GM21619 (cell line): ENCODE measurements at regions not wholly inside any gene's neighbourhood (a gene's known extent, or its start where the extent isn't known, plus 50 kb on each side); places are given as distances from the start of the nearest gene placed in this dataset.
"Not testable (repeated sequence)": the region's sequence is repeated elsewhere in the genome, so short reads cannot be mapped to it uniquely, and the experiment has no call there.

Source experiments
- ATAC-seq: cut with Tn5 transposase; IDR thresholded peaks from one replicate; pipeline ENCODE4 v1.9.1; 2021; ENCODE audit not compliant: unreplicated experiment

DNA sequence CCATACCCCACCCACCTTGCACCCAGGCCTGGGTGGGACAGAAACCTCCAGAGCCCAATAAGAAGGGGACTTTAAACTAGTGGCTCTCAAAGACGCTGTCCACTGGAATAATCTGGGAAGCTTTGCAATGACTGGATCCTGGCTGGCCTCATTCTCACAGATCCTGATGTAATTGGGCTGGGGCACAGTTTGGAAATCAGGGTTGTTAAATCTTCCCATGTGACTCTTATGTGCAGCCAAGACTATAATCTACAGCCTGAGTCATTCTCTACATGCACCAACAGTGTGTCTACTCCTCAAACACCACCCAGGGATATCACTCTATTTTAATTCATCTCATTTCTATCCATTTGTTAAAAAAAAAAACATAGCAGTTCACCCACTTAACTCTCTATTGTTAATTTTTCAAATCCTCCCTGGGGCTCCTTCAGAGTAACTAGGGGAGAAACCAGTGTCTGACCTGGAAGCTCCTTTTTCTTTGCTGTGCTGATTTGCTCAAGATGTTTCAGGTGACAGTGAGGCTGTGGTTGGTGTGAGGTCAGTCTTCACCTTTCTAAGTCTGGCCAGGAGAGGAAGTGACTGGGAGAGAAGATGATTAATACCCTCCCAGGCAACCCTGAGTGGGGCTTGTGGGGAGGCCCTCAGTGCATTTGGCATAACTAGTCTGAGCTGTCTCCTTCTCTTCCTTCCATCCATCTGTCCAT, 211.6 kb upstream of the SFSWAP start:
- ATAC-seq, result no peak

DNA sequence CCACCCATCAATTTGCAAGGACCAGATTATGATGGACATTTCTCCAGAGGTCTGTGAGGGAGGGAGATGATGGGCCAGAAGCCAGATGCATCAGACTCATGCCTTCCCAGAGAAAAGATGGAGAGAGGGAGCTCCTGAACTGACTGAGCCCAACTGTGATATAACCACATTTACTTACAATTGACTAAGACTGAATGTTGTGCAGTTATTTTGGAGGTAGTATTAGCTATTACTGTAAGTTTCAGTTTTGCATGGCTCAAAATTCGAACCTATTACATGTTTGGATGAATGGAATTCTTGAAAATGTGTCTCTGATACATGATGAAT, 211.1 kb upstream of the SFSWAP start:
- no peak for ATAC-seq

DNA sequence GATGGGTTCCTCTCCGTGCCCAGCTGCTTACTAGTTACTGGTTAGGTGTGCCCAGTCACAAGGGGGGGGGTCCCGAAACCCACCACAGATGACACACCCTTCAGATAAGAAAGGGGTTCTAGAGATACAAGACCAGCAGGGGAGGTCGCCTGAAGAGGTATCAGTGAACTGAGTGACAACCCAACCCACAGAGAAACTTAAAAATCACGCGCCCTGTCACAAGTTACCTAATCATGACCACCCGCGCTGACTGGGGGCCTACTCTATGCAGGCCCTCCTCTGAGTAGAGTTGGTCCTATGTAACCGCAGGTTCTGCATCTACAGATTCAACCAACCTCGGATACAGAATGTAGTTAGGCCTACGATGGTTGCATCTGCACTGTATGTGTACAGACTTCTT, 210.3 kb upstream of the SFSWAP start:
- no peak for ATAC-seq

DNA sequence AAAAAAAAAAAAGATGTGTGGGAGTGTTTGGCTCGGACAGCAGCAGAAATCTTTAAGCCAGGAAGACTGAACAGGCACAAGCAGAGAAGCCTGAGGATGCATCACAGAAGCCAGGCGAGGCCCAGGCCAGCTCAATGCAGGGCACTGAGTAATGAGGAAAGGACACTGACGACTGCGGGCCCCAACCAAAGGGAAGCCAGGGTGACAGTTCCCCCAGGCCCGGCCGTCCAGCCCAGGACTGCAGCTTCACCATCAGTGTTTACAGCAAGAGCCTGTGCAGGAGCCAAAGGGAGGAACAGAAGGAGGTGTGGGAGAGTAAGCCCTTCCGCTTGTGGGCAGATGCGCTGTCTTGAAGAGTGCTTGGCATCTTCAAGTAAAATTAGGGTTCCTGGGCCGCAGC, 205.3 kb upstream of the SFSWAP start:
- ATAC-seq, result no peak

DNA sequence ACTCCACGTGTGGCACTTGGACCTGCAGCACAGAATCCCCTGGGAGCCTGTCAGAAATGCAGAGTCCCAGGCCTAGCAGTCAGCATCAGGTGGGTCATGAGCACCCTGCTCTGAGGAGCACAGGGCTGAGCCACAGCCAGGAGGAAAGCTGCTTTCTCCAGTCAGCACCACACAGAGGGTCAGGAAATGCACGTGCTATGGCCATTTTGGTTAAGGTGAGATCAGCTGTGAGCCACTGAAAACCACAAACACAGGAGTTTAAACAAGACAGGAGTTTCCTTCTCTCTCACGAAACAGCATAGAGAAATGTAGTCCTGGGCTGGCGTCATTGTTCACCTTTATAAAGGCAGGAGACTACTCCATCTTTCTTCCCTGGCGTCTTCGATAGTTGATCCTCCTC, 204.5 kb upstream of the SFSWAP start:
- ATAC-seq, result no peak

DNA sequence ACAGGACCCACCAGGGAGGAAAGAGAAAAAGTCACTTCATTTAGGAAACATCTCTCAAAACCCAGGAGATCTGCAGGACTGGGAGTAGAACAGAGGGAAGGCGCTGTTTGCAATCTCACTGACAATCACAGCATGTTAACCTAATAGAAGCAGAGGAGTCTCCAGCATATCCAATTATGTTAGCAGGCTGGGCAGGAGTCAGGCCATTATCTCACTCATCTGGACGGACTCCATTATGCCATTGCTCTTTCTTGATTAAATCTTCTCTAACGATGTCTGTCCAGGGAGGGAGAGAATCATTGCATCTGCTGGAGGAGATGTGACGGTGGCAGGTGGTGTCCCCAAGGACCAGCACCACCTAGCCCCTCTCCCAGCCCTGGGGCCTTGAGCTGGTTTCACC, 203.8 kb upstream of the SFSWAP start:
- no peak for ATAC-seq

DNA sequence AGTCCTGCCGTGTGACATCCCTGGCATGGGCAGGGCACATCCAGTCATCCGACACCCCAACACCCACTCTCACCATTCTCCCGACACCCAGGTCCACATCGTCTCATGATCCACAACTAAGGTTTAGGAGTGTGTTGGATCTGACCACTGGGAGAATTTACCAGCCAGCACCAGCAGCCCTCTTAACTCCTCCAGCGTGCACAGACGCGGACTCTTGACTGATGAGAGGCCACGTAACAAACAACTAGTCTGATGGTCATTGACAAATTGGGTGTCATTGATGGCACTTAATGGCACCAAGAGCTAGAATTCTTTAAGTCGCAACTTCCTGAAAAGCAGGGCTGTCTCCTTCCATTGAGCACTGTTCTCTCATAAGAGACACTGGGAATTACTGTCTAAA, 203.0 kb upstream of the SFSWAP start:
- ATAC-seq, result no peak

DNA sequence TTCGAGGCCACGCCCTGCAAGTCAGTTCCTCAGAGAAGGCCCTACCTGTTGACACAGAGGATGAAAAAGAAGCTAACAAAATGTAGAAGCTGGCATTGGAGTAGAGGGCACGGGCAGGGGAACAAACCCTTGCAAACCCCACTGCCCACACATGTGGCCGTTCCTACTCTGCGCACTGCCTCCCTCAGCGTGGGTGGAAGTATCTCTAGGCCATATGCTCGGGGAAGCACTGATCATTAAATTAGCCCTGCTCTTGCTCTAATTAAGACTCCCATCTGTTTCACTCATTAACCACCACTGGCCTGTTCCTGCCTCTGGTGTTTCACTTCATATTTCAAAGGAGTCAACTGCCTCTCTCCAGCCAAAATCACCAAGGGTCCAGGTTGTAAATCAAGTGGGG, 201.2 kb upstream of the SFSWAP start:
- no peak for ATAC-seq

DNA sequence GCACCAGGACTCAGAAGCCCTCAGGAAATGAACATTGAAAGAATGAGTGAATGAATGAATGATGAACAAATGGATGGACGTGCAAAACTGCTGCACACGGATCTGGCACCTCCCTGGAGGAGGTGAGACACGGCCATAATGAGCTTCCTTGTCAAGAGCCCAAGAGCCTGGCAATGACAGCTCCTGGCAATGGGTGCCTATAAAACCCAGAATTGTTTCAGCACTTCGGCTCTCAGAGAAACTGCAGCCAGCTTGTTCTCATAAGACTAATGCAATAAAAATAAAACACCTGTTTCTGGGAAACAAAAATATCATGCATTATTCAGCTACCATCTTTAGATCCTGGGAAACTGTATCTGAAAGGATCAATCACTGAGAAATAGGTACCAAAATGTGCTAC, 200.5 kb upstream of the SFSWAP start:
- no peak for ATAC-seq

DNA sequence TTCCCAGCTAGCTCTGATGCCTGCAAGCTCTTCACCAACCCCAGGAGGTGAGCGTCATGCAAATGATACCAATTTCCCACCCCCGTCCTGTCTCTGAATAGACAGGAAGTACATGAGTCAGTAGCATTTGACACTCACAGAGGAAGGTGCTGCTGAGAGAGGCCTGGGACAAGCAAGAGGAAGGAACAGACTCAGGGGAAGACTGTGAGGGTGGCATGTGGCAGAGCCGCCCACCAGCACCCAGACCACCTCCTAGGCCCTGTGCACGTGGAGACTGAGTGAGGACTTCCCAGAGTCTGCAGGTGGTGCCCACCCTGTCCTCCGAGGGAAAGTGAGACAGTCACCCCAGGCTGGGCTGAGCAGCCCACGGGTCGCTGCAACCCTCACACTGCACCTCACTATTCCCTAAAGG, 199.5 kb upstream of the SFSWAP start:
- ATAC-seq, result peak; percentile 97

DNA sequence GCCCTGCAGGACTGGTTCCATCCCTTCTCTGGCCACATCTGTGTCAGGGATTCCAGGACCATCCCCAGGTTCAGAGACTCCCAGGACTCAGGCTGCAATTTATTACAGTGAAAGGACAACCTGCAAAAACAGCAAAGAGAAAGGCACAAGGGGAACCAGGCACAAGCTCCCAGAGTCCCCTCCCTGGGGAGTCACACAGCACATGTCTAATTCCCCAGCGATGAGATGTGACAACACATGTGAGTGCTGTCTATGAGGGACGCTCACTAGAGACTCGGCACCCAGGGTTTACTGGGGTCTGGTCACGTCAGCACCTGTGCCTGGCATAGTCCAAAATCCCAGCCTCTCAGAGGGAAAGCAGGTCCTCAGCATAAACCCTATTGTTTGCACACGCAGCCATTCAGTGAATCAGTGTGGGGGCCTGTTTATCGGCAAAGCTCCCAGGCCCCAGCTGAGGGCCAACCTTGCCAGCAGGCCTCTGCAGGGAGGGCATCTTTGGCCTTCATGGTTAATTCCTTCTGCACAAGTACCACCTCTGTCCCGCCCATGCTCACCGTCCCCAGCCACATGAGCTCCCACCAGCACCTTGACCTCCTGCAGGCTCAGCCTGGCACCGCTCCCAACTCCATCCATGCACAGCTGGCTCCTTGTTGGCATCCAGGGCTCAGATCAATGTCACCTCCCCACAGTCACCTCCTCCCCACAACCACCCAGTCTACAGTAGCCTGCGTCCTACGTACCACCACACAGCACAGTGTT, 198.9 kb upstream of the SFSWAP start:
- peak; percentile 13 for ATAC-seq

DNA sequence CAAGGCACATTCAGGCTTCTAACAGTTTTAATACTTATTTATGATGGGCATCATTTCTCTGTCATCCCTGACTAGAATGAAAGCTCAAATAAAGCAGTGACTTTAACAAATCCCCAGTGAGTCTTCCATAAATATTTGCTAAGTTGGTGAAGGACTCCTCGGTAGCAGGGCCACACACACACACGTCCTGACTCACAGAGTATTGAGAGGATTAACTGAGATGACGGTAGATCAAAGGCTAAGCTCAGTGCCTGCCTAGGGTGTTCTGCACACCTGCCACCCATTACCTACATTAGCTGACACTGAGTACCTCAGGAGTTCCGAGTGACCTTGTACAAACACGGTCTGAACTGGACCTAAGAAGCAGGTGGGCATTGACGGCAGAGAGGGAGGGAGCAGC, 197.3 kb upstream of the SFSWAP start:
- ATAC-seq, result no peak

DNA sequence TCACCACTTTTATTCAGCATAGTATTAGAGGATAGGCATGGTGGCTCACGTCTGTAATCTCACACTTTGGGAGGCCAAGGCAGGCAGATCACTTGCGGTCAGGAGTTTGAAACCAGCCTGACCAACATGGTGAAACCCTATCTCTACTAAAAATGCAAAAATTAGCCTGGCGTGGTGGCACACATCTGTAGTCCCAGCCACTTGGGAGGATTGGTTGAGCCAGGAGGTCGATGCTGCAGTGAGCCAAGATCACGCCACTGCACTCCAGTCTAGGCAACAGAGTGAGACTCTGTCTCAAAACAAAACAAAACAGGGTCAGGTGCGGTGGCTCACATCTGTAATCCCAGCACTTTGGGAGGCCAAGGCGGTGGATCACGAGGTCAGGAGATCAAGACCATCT, 190.3 kb upstream of the SFSWAP start:
- not testable (repeated sequence) for ATAC-seq

DNA sequence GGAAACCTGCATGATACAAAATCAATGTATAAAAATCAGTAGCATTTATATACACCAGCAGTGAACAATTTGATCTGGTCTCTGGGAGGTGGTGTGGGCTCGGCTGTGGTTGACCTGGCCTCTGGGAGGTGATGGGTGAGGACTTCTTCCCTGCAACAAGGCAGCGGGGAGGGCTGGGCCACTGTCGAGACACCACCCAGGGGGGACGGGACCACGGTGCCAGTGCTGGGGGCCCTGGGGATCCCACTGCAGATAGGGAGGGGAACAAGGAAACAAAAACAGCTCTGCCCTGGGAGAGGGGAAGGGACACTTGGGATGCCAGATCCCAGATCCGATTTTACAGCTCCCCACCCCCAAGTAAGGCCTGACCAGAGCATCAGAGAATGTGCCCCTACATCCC, 189.6 kb upstream of the SFSWAP start:
- ATAC-seq, result no peak

DNA sequence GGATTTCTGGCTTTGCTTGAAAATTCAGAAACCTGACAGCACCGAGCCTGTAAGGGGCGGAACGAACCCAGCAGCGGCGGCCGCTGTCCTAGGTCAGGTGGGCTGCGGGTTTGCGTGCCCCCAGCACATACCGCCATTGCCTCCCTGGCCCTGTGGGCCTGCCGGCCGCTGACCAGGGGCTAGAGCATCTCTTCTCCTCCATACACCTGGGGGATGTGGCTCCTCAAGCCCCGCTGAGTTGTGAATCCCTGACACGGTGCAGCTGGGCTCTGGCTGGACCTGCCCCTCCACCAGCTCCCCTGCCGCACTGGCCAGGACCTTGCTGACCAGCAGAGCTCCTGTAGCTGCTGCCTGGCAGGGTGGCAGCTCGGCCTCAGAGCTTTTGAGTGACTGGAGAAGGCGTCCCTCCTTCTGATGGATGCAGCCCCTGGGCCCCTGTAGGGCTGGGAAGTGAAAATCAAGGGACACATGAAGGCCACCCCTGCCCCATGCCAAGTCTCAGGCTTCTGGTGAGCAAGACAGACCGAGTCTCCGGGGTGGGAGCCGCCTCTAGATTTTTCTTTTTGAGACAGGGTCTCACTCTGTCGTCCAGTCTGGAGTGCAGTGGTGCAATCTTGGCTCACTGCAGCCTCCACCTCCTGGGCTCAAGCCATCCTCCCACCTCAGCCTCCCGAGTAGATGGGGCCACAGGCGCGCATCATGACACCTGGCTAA, 184.9 kb upstream of the SFSWAP start:
- ATAC-seq, result no peak

DNA sequence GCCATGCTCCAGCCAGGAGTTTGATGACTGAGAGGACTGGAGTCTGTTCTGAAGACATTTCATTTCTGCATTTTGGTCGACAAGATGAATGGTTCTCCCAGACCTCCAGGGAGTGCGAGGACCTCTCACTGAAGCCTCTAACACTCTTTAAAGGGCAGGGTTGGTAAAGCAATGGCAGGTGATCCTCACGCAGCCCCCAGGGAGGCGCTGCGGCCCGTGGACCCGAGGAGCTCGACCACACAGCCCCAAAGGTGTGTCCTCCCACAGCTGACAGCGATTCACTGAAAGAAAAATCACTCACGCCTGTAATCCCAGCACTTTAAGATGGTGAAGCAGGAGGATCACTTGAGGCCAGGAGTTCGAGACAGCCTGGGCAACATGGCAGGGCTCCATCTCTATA, 183.8 kb upstream of the SFSWAP start:
- no peak for ATAC-seq

DNA sequence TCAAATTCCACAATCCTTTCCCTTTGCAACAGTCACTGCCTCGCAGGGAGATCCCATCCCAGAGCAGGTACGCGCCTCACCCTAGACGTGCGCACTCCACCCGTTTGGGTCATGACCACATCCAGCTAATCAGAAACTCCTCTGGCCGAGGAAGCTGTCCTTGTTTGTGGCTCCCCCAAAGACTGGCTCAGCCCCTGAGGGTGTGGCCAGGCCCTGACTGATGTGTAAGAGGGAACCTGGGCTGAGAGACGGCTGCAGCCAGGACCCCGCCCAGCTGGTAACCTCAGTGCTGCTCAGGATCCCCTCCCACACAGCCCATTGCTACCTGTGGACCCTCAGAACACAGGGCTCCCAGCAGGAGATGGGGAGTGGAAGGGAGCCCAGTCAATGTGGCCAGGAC, 183.2 kb upstream of the SFSWAP start:
- ATAC-seq, result no peak

DNA sequence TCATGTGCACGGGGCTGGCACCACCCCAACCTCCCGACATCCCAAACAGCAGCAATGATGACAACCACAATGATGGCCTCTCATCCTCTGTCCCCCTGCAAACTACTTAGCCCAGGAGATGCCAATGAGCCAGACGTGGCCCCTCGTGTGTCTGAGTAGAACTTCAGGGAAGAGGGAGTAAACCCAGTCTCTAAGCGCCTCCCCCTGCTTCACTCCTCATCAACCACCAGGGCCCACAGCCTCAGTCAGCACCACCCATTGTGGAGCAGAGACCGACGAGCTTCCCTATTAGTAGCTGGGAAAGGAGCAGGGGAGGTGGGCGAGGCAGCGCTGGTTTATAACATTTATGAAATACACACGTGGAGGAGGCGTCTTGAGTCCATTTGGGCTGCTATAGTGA, 182.7 kb upstream of the SFSWAP start:
- no peak for ATAC-seq

DNA sequence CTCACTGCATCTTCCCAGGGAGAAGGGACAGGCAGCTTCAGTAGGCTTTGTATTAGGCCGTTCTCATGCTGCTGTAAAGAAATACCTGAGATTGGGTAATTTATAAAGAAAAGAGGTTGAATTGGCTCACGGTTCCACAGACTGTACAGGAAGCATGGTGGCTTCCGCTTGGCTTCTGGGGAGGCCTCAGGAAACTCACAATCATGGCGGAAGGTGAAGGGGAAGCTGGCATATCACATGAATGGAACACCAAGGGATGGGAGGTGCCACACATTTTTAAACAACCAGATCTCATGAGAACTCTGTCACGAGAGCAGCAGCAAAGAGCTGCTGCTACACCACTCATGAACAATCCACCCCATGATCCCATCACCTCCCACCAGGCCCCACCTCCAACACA, 182.2 kb upstream of the SFSWAP start:
- ATAC-seq, result no peak

DNA sequence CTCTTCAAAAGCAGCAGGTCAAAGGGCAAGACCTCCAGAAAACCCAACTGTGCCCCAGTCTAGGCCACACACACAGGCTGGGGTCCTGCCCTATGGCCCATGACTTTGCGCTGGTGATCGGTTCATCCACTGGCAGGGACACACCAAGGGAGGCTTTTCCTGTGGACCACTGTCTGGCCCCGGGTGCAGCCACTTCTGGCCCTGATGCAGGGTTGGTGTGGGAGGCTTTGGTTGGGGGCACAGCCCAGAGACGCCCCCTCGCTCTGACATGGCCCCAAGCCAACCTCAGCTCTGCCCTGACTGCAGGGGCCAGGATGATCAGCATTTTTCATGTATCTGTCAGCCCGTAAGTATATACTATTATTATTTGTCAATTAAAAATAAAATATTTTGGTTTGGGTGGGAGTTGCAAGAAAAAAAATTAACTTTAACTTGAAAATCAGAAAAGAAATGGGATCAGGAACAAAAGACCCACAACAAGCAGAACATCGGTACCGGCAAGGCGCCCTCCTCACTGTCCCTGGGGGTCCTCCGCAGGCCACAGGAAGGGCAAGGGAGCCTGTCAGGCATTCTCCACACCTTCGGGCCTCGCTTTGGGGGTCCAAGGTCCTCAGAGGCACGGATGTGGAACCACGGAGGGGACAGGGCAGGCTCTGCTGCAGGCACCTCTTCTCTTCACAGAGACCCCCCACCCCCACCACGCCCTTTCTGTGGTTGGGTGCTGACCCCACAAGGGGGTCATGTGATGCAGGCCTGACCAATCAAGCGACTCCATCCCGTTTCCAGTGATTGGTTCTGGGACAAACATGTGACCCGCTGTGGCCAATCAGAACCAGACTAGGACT, 181.5 kb upstream of the SFSWAP start:
- no peak for ATAC-seq

DNA sequence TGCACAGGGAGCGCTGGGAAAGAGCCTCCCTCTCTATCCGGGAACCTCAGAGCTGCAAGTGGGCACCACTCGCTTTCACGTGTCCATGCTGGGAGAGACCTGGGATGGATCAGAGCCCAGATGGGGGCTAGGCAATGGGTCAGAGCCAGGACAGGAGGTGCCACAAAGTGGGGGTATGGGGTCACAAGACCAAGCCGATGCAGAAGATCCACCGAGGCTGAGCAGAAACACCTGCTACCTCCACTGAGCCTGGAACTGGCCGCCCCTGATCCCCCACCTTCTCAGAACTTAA, 180.9 kb upstream of the SFSWAP start:
- no peak for ATAC-seq

DNA sequence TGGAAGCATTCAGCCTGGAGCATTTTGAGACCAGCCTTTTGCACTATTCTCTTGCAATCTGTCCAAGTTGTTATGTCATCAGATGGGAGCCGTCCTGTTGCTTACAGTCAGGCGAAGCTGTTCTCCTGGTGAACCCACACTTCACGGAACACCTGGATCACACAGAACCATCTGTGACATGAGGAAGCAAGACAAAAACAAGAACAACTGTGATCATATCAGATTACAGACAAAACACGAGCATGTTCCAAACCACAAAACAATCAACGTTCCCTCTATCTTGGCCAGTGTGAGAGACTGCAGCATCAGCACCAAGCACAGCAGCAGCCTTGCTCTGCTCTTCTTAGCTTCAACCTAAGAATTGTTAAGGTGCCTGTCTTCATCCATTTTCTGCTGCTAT, 180.5 kb upstream of the SFSWAP start:
- ATAC-seq, result no peak
